ENCODE measurements at regions not wholly inside any gene's neighbourhood (a gene's known extent, or its start where the extent isn't known, plus 50 kb on each side); places are given as distances from the start of the nearest gene placed in this dataset.

- no peak for DNase-seq (ENCODE audit: low read depth)
Observed at GRCh38 chr7:136256491-136256890, 279.3 kb upstream of the MTPN start.

GRCh38 chr7:136254148-136254547 is 277.0 kb upstream of the MTPN start:
- DNase-seq (ENCODE audit: low read depth) = no peak

GRCh38 chr7:136251826-136252225 is 274.7 kb upstream of the MTPN start:
- DNase-seq (ENCODE audit: low read depth) = peak; percentile 56

GRCh38 chr7:136247211-136247610 is 270.1 kb upstream of the MTPN start:
- no peak for DNase-seq (ENCODE audit: low read depth)

GRCh38 chr7:136245327-136246004 is 268.3 kb upstream of the MTPN start:
- no peak for DNase-seq (ENCODE audit: low read depth)

- DNase-seq (ENCODE audit: low read depth) = peak; percentile 26
Observed at GRCh38 chr7:136234040-136234439, 256.9 kb upstream of the MTPN start.

GRCh38 chr7:136230210-136230609 is 253.1 kb upstream of the MTPN start:
- no peak for DNase-seq (ENCODE audit: low read depth)

- no peak for DNase-seq (ENCODE audit: low read depth)
Observed at GRCh38 chr7:136229790-136230189, 252.6 kb upstream of the MTPN start.

- DNase-seq (ENCODE audit: low read depth) = no peak
Observed at GRCh38 chr7:136228171-136228570, 251.0 kb upstream of the MTPN start.

GRCh38 chr7:136214356-136214755 is 237.2 kb upstream of the MTPN start:
- DNase-seq (ENCODE audit: low read depth) = no peak

- DNase-seq (ENCODE audit: low read depth) = no peak
Observed at GRCh38 chr7:136213012-136213411, 235.9 kb upstream of the MTPN start.

- no peak for DNase-seq (ENCODE audit: low read depth)
Observed at GRCh38 chr7:136210664-136211063, 233.5 kb upstream of the MTPN start.

- DNase-seq (ENCODE audit: low read depth) = no peak
Observed at GRCh38 chr7:136210079-136210478, 232.9 kb upstream of the MTPN start.

- no peak for DNase-seq (ENCODE audit: low read depth)
Observed at GRCh38 chr7:136205956-136206355, 228.8 kb upstream of the MTPN start.

GRCh38 chr7:136198168-136198567 is 221.0 kb upstream of the MTPN start:
- DNase-seq (ENCODE audit: low read depth) = no peak

- peak; percentile 5 for DNase-seq (ENCODE audit: low read depth)
Observed at GRCh38 chr7:136194878-136195277, 217.7 kb upstream of the MTPN start.

- DNase-seq (ENCODE audit: low read depth) = no peak
Observed at GRCh38 chr7:136193940-136194339, 216.8 kb upstream of the MTPN start.

GRCh38 chr7:136189506-136189998 is 212.4 kb upstream of the MTPN start:
- DNase-seq (ENCODE audit: low read depth) = no peak

GRCh38 chr7:136186281-136186680 is 209.1 kb upstream of the MTPN start:
- DNase-seq (ENCODE audit: low read depth) = no peak

- no peak for DNase-seq (ENCODE audit: low read depth)
Observed at GRCh38 chr7:136184719-136185118, 207.6 kb upstream of the MTPN start.

GRCh38 chr7:136183981-136184380 is 206.8 kb upstream of the MTPN start:
- DNase-seq (ENCODE audit: low read depth) = peak; percentile 44

GRCh38 chr7:136180984-136181383 is 203.8 kb upstream of the MTPN start:
- no peak for DNase-seq (ENCODE audit: low read depth)

GRCh38 chr7:136179851-136180721 is 202.9 kb upstream of the MTPN start:
- DNase-seq (ENCODE audit: low read depth) = no peak

Data from LHCN-M2 (cell line).